ENCODE measurements at regions not wholly inside any gene's neighbourhood (a gene's known extent, or its start where the extent isn't known, plus 50 kb on each side); places are given as distances from the start of the nearest gene placed in this dataset.

- no peak for TF ChIP-seq GATA2 (IDR thresholded peaks at IDR 0.05; ENCODE audit: low read depth, low read length)
- no peak for TF ChIP-seq GATA3 (IDR thresholded peaks at IDR 0.05; ENCODE audit: low read depth, low read length)
Measured at GRCh38 chr4:38456096-38456495, 207.9 kb upstream of the KLF3 start.

Data from SH-SY5Y (cell line).